Keratinocyte (primary cell): ENCODE measurements at regions not wholly inside any gene's neighbourhood (a gene's known extent, or its start where the extent isn't known, plus 50 kb on each side); places are given as distances from the start of the nearest gene placed in this dataset.

Experiments used
- DNase-seq: peaks from one replicate; pipeline ENCODE4 v3.0.0-alpha.2; 2011; ENCODE audit warnings: low read depth, missing footprints, low spot score
- FAIRE-seq: peaks from 2 replicates; lab custom pipeline; 2011; peaks lifted over from hg19 to GRCh38; lab: Jason Lieb, UNC
- H2AFZ ChIP-seq: 2 replicates; pipeline ENCODE4 v1.6.0; 2012; ENCODE audit warnings: low read length, control low read depth, inconsistent platforms; ENCODE audit not compliant: control insufficient read depth
- H3K27ac ChIP-seq: 2 replicates; pipeline ENCODE4 v1.5.1; 2011; ENCODE audit warnings: low read length; ENCODE audit not compliant: control insufficient read depth, insufficient read depth
- H3K27me3 ChIP-seq: 3 replicates; pipeline ENCODE4 v1.6.0; 2011; ENCODE audit warnings: low read length; ENCODE audit not compliant: control insufficient read depth, insufficient read depth; ENCODE audit errors: extremely low read depth
- H3K36me3 ChIP-seq, 2 experiments: 2 replicates in 1 of 2; 3 replicates in 1 of 2; pipeline ENCODE4 v1.5.1; 2011; ENCODE audit warnings: low read length in 2 of 2, mild to moderate bottlenecking in 1 of 2; ENCODE audit not compliant: control insufficient read depth in 2 of 2, insufficient read depth in 2 of 2; ENCODE audit errors: extremely low read depth in 1 of 2
- H3K4me1 ChIP-seq: 3 replicates; pipeline ENCODE4 v1.5.1; 2011; ENCODE audit warnings: low read length; ENCODE audit not compliant: control insufficient read depth, insufficient read depth; ENCODE audit errors: extremely low read depth
- H3K4me2 ChIP-seq: 3 replicates; pipeline ENCODE4 v1.6.0; 2011; ENCODE audit warnings: low read depth, low read length; ENCODE audit not compliant: control insufficient read depth, insufficient read depth; ENCODE audit errors: extremely low read depth
- H3K4me3 ChIP-seq, 3 experiments: fragments of 200-600 bp in 1 of 3; sonication (generic) in 1 of 3; 2 replicates in 2 of 3; 3 replicates in 1 of 3; pipeline ENCODE4 v1.5.1; 2011 to 2016; ENCODE audit warnings: low read length in 3 of 3, mild to moderate bottlenecking in 3 of 3, control low read depth in 2 of 3, inconsistent platforms in 1 of 3, low read depth in 1 of 3, mixed read lengths in 1 of 3, mixed run types in 1 of 3, moderate library complexity in 1 of 3; ENCODE audit not compliant: control insufficient read depth in 2 of 3, insufficient read depth in 2 of 3; ENCODE audit errors: extremely low read depth in 1 of 3
- H3K79me2 ChIP-seq: 2 replicates; pipeline ENCODE4 v1.6.0; 2012; ENCODE audit warnings: low read length; ENCODE audit not compliant: control insufficient read depth, insufficient read depth
- H3K9ac ChIP-seq: 3 replicates; pipeline ENCODE4 v1.6.0; 2011; ENCODE audit warnings: low read length; ENCODE audit not compliant: control insufficient read depth, insufficient read depth; ENCODE audit errors: extremely low read depth
- H3K9me1 ChIP-seq: 3 replicates; pipeline ENCODE4 v1.6.0; 2011; ENCODE audit warnings: low read length; ENCODE audit not compliant: control insufficient read depth, insufficient read depth; ENCODE audit errors: extremely low read depth
- H3K9me3 ChIP-seq: 2 replicates; pipeline ENCODE4 v1.5.1; 2012; ENCODE audit warnings: low read depth, low read length; ENCODE audit not compliant: control insufficient read depth
- H4K20me1 ChIP-seq: 3 replicates; pipeline ENCODE4 v1.6.0; 2011; ENCODE audit warnings: low read length; ENCODE audit not compliant: control insufficient read depth, insufficient read depth; ENCODE audit errors: extremely low read depth
- CTCF ChIP-seq, 3 experiments: IDR thresholded peaks in 1 of 3; conservative IDR thresholded peaks in 1 of 3; optimal IDR thresholded peaks in 1 of 3; 2 replicates in 2 of 3; 3 replicates in 1 of 3; pipeline versions ENCODE3 to v1.5.1; 2011; ENCODE audit warnings: low read length in 3 of 3, mild to moderate bottlenecking in 3 of 3, moderate library complexity in 2 of 3, control low read depth in 1 of 3, inconsistent platforms in 1 of 3; ENCODE audit not compliant: insufficient read depth in 2 of 3; ENCODE audit errors: extremely low read depth in 1 of 3
- EZH2 ChIP-seq: IDR thresholded peaks from one replicate; pipeline ENCODE4 v1.6.1; 2012; ENCODE audit warnings: inconsistent platforms, mild to moderate bottlenecking, low read length, moderate library complexity
- dilution Hi-C: fragments of 300-500 bp; cut with MboI; formaldehyde crosslinking; loops from one replicate; pipeline ENCODE4 v1.7.0; 2020; ENCODE audit warnings: low sequenced_read_pairs; ENCODE audit not compliant: extremely low pct_ligation_motif_present

GRCh38 chr15:100726421-100727190 lies 124.2 kb downstream of the ASB7 start:
- no peak overlapping the region for H2AFZ ChIP-seq
- no peaks in the 10 kb centered on the region for H3K9me1 ChIP-seq
- dilution Hi-C loops: no loop called here
- H3K4me3 ChIP-seq: no peak overlapping the region
- no peak overlapping the region for H3K4me2 ChIP-seq
- no peaks in the 10 kb centered on the region for H3K79me2 ChIP-seq
- H3K27me3 ChIP-seq: no peaks in the 10 kb centered on the region
- no peak for DNase-seq
- H3K4me1 ChIP-seq: peaks cover 44% of the 10 kb centered on the region
- no peaks in the 10 kb centered on the region for H3K36me3 ChIP-seq
- TF ChIP-seq EZH2: no peak
- no peak for TF ChIP-seq CTCF (optimal IDR thresholded peaks at IDR 0.05 in 1 of 3, IDR thresholded peaks at IDR 0.05 in 1 of 3, conservative IDR thresholded peaks at IDR 0.05 in 1 of 3; ENCODE audit: extremely low read depth in 1 of 3, insufficient read depth in 2 of 3, low read length in 3 of 3)
- FAIRE-seq: no peak
- no peaks in the 10 kb centered on the region for H4K20me1 ChIP-seq
- no peak overlapping the region for H3K9ac ChIP-seq
- H3K9me3 ChIP-seq: no peaks in the 10 kb centered on the region
- peak overlapping the region; percentile 45 for H3K27ac ChIP-seq

GRCh38 chr15:100727291-100727851 lies 125.0 kb downstream of the ASB7 start:
- no peaks in the 10 kb centered on the region for H3K9me1 ChIP-seq
- H3K79me2 ChIP-seq: no peaks in the 10 kb centered on the region
- H4K20me1 ChIP-seq: no peaks in the 10 kb centered on the region
- peak overlapping the region; percentile 45 for H3K27ac ChIP-seq
- dilution Hi-C loops: no loop called here
- no peaks in the 10 kb centered on the region for H3K36me3 ChIP-seq
- no peaks in the 10 kb centered on the region for H3K9me3 ChIP-seq
- no peak overlapping the region for H3K4me2 ChIP-seq
- TF ChIP-seq CTCF (optimal IDR thresholded peaks at IDR 0.05 in 1 of 3, IDR thresholded peaks at IDR 0.05 in 1 of 3, conservative IDR thresholded peaks at IDR 0.05 in 1 of 3; ENCODE audit: extremely low read depth in 1 of 3, insufficient read depth in 2 of 3, low read length in 3 of 3) (no peak), EZH2 (no peak)
- no peak overlapping the region for H3K4me3 ChIP-seq
- FAIRE-seq (no peak), DNase-seq (no peak)
- peaks cover 46% of the 10 kb centered on the region for H3K4me1 ChIP-seq
- peak overlapping the region; percentile 23 for H3K9ac ChIP-seq
- H3K27me3 ChIP-seq: no peaks in the 10 kb centered on the region
- peak overlapping the region; percentile 32 for H2AFZ ChIP-seq
